ENCODE measurements at regions not wholly inside any gene's neighbourhood (a gene's known extent, or its start where the extent isn't known, plus 50 kb on each side); places are given as distances from the start of the nearest gene placed in this dataset.

GRCh38 chr2:238693337-238694093, 154.4 kb upstream of the TWIST2 start:
- no peak for DNase-seq (ENCODE audit: low read depth)
- TF ChIP-seq, protein P1, sequence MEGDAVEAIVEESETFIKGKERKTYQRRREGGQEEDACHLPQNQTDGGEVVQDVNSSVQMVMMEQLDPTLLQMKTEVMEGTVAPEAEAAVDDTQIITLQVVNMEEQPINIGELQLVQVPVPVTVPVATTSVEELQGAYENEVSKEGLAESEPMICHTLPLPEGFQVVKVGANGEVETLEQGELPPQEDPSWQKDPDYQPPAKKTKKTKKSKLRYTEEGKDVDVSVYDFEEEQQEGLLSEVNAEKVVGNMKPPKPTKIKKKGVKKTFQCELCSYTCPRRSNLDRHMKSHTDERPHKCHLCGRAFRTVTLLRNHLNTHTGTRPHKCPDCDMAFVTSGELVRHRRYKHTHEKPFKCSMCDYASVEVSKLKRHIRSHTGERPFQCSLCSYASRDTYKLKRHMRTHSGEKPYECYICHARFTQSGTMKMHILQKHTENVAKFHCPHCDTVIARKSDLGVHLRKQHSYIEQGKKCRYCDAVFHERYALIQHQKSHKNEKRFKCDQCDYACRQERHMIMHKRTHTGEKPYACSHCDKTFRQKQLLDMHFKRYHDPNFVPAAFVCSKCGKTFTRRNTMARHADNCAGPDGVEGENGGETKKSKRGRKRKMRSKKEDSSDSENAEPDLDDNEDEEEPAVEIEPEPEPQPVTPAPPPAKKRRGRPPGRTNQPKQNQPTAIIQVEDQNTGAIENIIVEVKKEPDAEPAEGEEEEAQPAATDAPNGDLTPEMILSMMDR (conservative IDR thresholded peaks at IDR 0.05; ENCODE audit: low read depth, low read length): no peak
- no peak overlapping the region for H3K4me3 ChIP-seq (ENCODE audit: low read depth, low read length)

GRCh38 chr2:238694136-238694755, 153.6 kb upstream of the TWIST2 start:
- H3K4me3 ChIP-seq (ENCODE audit: low read depth, low read length): no peak overlapping the region
- TF ChIP-seq, protein P1 (conservative IDR thresholded peaks at IDR 0.05; ENCODE audit: low read depth, low read length): no peak
- no peak for DNase-seq (ENCODE audit: low read depth)

GRCh38 chr2:238694922-238695321, 153.0 kb upstream of the TWIST2 start:
- TF ChIP-seq, protein P1 (conservative IDR thresholded peaks at IDR 0.05; ENCODE audit: low read depth, low read length): no peak
- no peak for DNase-seq (ENCODE audit: low read depth)

DNA sequence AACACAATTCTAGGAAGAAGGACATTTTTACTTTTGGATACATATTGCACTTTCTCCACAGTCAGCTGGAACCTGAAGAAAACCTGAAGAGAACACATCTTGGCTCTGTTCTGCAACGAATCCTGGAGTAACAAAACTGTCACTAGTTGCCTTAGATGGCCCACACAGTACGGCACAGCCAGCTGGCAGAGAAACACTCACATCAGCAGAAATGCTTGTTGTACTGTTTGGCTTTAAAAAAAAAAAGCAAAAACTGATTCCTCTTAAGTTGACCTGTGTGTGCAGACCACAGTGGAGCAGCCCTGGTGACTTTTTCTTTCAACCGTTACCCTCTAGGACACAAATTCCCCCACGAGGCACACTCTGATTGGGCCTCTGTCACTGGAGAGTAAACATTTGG, 152.3 kb upstream of the TWIST2 start:
- TF ChIP-seq, protein P1 (conservative IDR thresholded peaks at IDR 0.05; ENCODE audit: low read depth, low read length): no peak
- no peak overlapping the region for H3K4me3 ChIP-seq (ENCODE audit: low read depth, low read length)
- no peak for DNase-seq (ENCODE audit: low read depth)

More at GRCh38 chr2:238694922-238695321, 153.0 kb upstream of the TWIST2 start:
- no peak overlapping the region for H3K4me3 ChIP-seq (ENCODE audit: low read depth, low read length)

DNA sequence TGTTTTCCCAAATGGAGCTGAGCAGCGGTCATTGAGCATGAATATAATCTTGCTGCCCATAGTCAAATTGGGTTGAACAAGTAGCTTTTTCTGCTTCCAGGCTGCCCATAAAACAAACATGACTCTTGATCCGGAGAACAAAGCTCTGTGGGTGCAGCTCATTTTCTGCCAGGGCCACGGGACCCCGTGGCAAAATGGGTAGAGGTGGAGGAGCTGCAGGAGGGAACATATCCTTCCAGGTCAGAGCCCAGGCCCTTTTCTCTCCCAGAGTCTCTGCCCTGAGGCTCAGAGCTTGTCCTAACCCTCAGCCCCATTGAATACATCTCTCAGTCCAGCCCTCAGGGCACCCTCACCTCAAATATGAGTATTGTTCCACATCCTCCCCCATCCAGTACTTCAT, 151.6 kb upstream of the TWIST2 start:
- DNase-seq (ENCODE audit: low read depth): no peak
- no peak overlapping the region for H3K4me3 ChIP-seq (ENCODE audit: low read depth, low read length)
- TF ChIP-seq, protein P1 (conservative IDR thresholded peaks at IDR 0.05; ENCODE audit: low read depth, low read length): no peak

GRCh38 chr2:238696786-238697185, 151.1 kb upstream of the TWIST2 start:
- no peak for DNase-seq (ENCODE audit: low read depth)
- no peak overlapping the region for H3K4me3 ChIP-seq (ENCODE audit: low read depth, low read length)
- TF ChIP-seq, protein P1 (conservative IDR thresholded peaks at IDR 0.05; ENCODE audit: low read depth, low read length): no peak
